Transverse colon (tissue), 4 donors: ENCODE measurements at regions not wholly inside any gene's neighbourhood (a gene's known extent, or its start where the extent isn't known, plus 50 kb on each side); places are given as distances from the start of the nearest gene placed in this dataset.

Experiments used
- DNase-seq: peaks from one replicate; pipeline ENCODE4 v3.0.0-alpha.2; 2019
- H3K27ac ChIP-seq, 4 donors: fragments of 200-600 bp; sonication (generic); 2 replicates each; pipeline ENCODE4 v1.5.1; 2016 to 2018; ENCODE audit warnings: inconsistent platforms in 4 of 4
- H3K27me3 ChIP-seq: fragments of 200-600 bp; sonication (generic); 2 replicates; pipeline ENCODE4 v1.5.1; 2017; ENCODE audit warnings: inconsistent platforms
- H3K36me3 ChIP-seq, 4 donors: fragments of 200-600 bp; sonication (generic); 2 replicates each; pipeline ENCODE4 v1.5.1; 2017 to 2019; ENCODE audit warnings: inconsistent platforms in 4 of 4
- H3K4me1 ChIP-seq, 4 donors: fragments of 200-600 bp; sonication (generic); 2 replicates each; pipeline ENCODE4 v1.5.1; 2017 to 2020; ENCODE audit warnings: inconsistent platforms in 4 of 4
- H3K4me3 ChIP-seq, 4 donors: fragments of 200-600 bp; sonication (generic); 1 replicate in 1 of 4; 2 replicates in 3 of 4; pipeline versions ENCODE4 v1.5.1 to v1.6.1; 2017 to 2019; ENCODE audit warnings: inconsistent platforms in 4 of 4
- H3K9me3 ChIP-seq, 2 donors: fragments of 200-600 bp; sonication (generic); 2 replicates each; pipeline ENCODE4 v1.5.1; 2017 to 2019; ENCODE audit warnings: inconsistent platforms in 2 of 2
- EP300 ChIP-seq: sonication (generic); formaldehyde crosslinking; IDR thresholded peaks from one replicate; pipeline ENCODE4 v1.6.1; 2017; ENCODE audit warnings: antibody characterized with exemption, low read depth
- POLR2A ChIP-seq: fragments of 450-650 bp; IDR thresholded peaks from one replicate; pipeline ENCODE4 v1.6.1; 2016; ENCODE audit warnings: antibody characterized with exemption, mild to moderate bottlenecking, moderate library complexity
- POLR2AphosphoS5 ChIP-seq, 3 donors: sonication (generic); formaldehyde crosslinking; IDR thresholded peaks; one replicate each; pipeline ENCODE4 v1.6.1; 2016; ENCODE audit warnings: antibody characterized with exemption in 3 of 3
- WGBS, 2 donors: methylation state at CpG; one replicate each; pipeline ENCODE4 v1.1.5; 2018; ENCODE audit warnings: low coverage in 1 of 2; 5-methylcytosine and 5-hydroxymethylcytosine counted together
- in situ Hi-C, 4 donors: fragments of 200-750 bp; cut with MboI; loops; one replicate each; pipeline versions ENCODE4 v1.15.0 to v1.15.1; 2017; ENCODE audit warnings: low sequenced_read_pairs in 3 of 4, low pct_ligation_motif_present in 1 of 4, low pct_unique_long_range_greater_than_20kb in 1 of 4
- intact Hi-C: fragments of 100-400 bp; cut with DNase I; formaldehyde crosslinking; loops from one replicate; pipeline ENCODE4 v1.15.1; 2023; ENCODE audit warnings: low total_unique reads
- TF ChIP-seq, protein P1 (sequence below), 5 experiments: fragments of 200-600 bp in 3 of 5; fragments of 450-650 bp in 2 of 5; sonication (generic) in 3 of 5; IDR thresholded peaks; 1 replicate in 2 of 5; 2 replicates in 3 of 5; pipeline ENCODE4 v1.5.1; 2016 to 2017; ENCODE audit warnings: antibody characterized with exemption in 5 of 5, inconsistent platforms in 3 of 5, mild to moderate bottlenecking in 2 of 5, moderate library complexity in 1 of 5

DNA sequence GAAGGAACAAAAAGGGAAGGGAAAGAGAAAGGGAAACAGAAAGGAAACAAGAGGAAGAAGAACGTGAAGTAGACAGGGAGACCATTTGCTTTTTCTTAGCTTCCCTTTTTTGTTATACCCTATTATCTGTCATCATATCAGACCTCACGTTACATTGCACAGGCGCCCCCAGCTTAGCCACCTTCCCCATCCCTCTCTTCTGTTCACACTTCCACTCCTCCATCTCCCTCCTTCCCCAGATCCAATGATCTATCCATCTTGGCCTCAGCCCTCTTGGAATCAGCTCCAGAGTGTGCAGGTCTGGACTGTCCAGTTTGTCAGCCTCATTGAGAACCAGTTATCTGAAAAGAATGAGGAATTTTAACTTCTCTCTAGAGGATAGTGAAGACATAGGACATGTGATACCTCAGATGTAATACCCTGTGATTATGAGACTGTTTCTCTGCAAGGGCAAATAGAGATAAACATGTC is 101.1 kb upstream of the ERRFI1 start:
- H3K27ac ChIP-seq, result peak overlapping the region; percentile 9 to 66 (median 62)
- H3K4me3 ChIP-seq, result no peak overlapping the region
- no peaks in the 10 kb centered on the region for H3K36me3 ChIP-seq
- in situ Hi-C loops, result no loop called here
- peaks cover 2 to 8% (median 5%) of the 10 kb centered on the region in 4 donors for H3K4me1 ChIP-seq
- H3K9me3 ChIP-seq, result no peaks in the 10 kb centered on the region
- 79 to 83% methylated on average over 3 of the region's 3 CpGs for WGBS, 2 donors
- H3K27me3 ChIP-seq, result no peaks in the 10 kb centered on the region
- no peak for DNase-seq
- no peak for TF ChIP-seq POLR2A
- no peak for TF ChIP-seq EP300
- TF ChIP-seq, protein P1, sequence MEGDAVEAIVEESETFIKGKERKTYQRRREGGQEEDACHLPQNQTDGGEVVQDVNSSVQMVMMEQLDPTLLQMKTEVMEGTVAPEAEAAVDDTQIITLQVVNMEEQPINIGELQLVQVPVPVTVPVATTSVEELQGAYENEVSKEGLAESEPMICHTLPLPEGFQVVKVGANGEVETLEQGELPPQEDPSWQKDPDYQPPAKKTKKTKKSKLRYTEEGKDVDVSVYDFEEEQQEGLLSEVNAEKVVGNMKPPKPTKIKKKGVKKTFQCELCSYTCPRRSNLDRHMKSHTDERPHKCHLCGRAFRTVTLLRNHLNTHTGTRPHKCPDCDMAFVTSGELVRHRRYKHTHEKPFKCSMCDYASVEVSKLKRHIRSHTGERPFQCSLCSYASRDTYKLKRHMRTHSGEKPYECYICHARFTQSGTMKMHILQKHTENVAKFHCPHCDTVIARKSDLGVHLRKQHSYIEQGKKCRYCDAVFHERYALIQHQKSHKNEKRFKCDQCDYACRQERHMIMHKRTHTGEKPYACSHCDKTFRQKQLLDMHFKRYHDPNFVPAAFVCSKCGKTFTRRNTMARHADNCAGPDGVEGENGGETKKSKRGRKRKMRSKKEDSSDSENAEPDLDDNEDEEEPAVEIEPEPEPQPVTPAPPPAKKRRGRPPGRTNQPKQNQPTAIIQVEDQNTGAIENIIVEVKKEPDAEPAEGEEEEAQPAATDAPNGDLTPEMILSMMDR (IDR thresholded peaks at IDR 0.05), result no peak
- TF ChIP-seq POLR2AphosphoS5 (IDR thresholded peaks at IDR 0.05), result no peak
- intact Hi-C loops, result loop anchor here (10.0 kb wide), 1 partner anchor 72 kb away; no protein-coding TSS in a partner anchor

DNA sequence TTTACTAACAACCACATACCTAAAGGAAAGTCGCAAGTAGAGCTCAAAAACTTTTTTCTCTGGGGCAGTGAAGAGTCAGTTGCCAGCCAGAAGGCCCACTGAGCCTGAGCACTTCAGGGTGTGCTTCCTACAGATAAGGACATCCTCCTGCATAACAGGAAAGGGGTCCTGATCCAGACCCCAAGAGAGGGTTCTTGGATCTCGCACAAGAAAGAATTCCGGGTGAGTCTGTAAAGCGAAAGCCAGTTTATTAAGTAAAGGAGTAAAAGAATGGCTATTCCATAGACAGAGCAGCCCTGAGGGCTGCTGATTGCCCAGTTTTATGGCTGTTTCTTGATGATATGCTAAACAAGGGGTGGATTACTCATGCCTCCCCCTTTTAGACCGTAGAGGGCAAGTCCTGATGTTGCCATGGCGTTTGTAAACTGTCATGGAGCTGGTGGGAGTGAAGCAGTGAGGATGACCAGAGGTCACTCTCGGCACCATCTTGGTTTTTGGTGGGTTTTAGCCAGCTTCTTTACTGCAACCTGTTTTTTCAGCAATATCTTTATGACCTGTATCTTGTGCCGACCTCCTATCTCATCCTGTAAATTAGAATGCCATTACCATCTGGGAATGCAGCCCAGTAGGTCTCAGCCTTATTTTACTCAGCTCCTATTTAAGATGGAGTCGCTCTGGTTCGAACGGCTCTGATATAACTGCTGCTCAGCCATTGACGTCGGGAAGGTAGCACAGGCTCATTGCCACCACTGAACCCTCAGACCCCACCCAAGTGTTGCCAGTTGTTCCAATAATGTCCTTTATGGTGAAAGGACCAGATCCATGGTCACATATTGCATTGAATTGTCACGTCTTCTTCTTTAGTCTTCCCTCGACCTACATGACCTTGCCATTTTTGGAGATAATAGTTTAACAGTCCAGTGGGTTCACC is 96.6 kb upstream of the ERRFI1 start:
- in situ Hi-C loops, result no loop called here
- no peak for TF ChIP-seq POLR2A
- TF ChIP-seq, protein P1 (IDR thresholded peaks at IDR 0.05), result no peak
- TF ChIP-seq POLR2AphosphoS5 (IDR thresholded peaks at IDR 0.05), result peak in 2 of 3 donors; percentile 15 to 39
- no peak for TF ChIP-seq EP300
- no peaks in the 10 kb centered on the region for H3K36me3 ChIP-seq
- H3K27ac ChIP-seq, result peak overlapping the region; percentile 76 to 90 (median 82)
- no peaks in the 10 kb centered on the region for H3K9me3 ChIP-seq
- WGBS, 2 donors, result 82 to 95% methylated on average over 8 to 15 of the region's 15 CpGs
- DNase-seq, result no peak
- intact Hi-C loops, result loop anchor here (5.0 to 10.0 kb wide), 2 partner anchors 68 to 80 kb away; no protein-coding TSS in a partner anchor
- no peak overlapping the region for H3K4me3 ChIP-seq
- H3K4me1 ChIP-seq, result peaks cover 14 to 37% (median 20%) of the 10 kb centered on the region in 4 donors
- no peaks in the 10 kb centered on the region for H3K27me3 ChIP-seq

DNA sequence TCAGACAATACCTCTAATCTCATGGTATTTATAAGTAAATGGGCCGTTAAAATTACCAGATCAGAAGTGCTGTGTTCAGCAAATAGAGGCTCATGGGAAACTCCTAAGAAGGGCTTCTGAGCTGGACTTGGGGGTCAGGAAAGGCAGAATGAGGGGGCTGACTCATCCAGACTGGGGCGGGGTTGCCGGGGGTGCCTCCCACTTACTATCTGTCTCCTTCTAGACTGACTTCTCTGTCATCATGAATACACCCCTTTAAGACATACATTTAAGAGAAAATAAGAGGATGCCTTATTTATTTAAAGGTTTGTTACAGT is 96.0 kb upstream of the ERRFI1 start:
- 83 to 84% methylated on average over 2 to 3 of the region's 3 CpGs for WGBS, 2 donors
- no peaks in the 10 kb centered on the region for H3K36me3 ChIP-seq
- peaks cover 14 to 34% (median 23%) of the 10 kb centered on the region in 4 donors for H3K4me1 ChIP-seq

More for the DNA sequence above, 96.0 kb upstream of the ERRFI1 start:
- peak overlapping the region; percentile 76 to 90 (median 82) for H3K27ac ChIP-seq
- in situ Hi-C loops, result no loop called here
- H3K27me3 ChIP-seq, result no peaks in the 10 kb centered on the region
- TF ChIP-seq EP300 (no peak), POLR2A (no peak), POLR2AphosphoS5 (IDR thresholded peaks at IDR 0.05) (no peak)
- TF ChIP-seq, protein P1 (IDR thresholded peaks at IDR 0.05), result no peak
- H3K4me3 ChIP-seq, result no peak overlapping the region
- DNase-seq, result no peak
- intact Hi-C loops, result loop anchor here (5.0 to 10.0 kb wide), 2 partner anchors 67 to 80 kb away; no protein-coding TSS in a partner anchor
- no peaks in the 10 kb centered on the region for H3K9me3 ChIP-seq
